Osteoblast (primary cell): ENCODE measurements at regions not wholly inside any gene's neighbourhood (a gene's known extent, or its start where the extent isn't known, plus 50 kb on each side); places are given as distances from the start of the nearest gene placed in this dataset.

Experiments used
- DNase-seq: peaks from one replicate; pipeline ENCODE4 v3.0.0; 2011; ENCODE audit warnings: low spot score, mixed read lengths; ENCODE audit not compliant: insufficient read length; ENCODE audit errors: missing footprints
- H2AFZ ChIP-seq: 2 replicates; pipeline ENCODE4 v1.6.0; 2011; ENCODE audit warnings: mild to moderate bottlenecking, low read length
- H3K27ac ChIP-seq: 2 replicates; pipeline ENCODE4 v1.5.1; 2011; ENCODE audit warnings: mild to moderate bottlenecking, low read depth, low read length, moderate library complexity
- H3K27me3 ChIP-seq: 2 replicates; pipeline ENCODE4 v1.6.0; 2012; ENCODE audit warnings: mild to moderate bottlenecking, control low read depth, inconsistent platforms, low read length, moderate library complexity; ENCODE audit not compliant: insufficient read depth
- H3K36me3 ChIP-seq: 2 replicates; pipeline ENCODE4 v1.5.1; 2011; ENCODE audit warnings: mild to moderate bottlenecking, low read length, control low read depth, moderate library complexity; ENCODE audit not compliant: insufficient read depth
- H3K4me1 ChIP-seq: 2 replicates; pipeline ENCODE4 v1.5.1; 2011; ENCODE audit warnings: mild to moderate bottlenecking, low read length, control low read depth, moderate library complexity; ENCODE audit not compliant: insufficient read depth
- H3K4me2 ChIP-seq: 2 replicates; pipeline ENCODE4 v1.6.0; 2011; ENCODE audit warnings: mild to moderate bottlenecking, low read length; ENCODE audit not compliant: insufficient read depth
- H3K4me3 ChIP-seq: fragments of 200-600 bp; sonication (generic); 3 replicates; pipeline ENCODE4 v1.5.1; 2012; ENCODE audit warnings: mild to moderate bottlenecking, low read length, inconsistent platforms; ENCODE audit not compliant: insufficient read depth
- H3K79me2 ChIP-seq: 2 replicates; pipeline ENCODE4 v1.6.0; 2012; ENCODE audit warnings: mild to moderate bottlenecking, low read length, control low read depth, inconsistent platforms; ENCODE audit not compliant: insufficient read depth
- H3K9me3 ChIP-seq: 2 replicates; pipeline ENCODE4 v1.5.1; 2011; ENCODE audit warnings: low read depth, low read length, control low read depth
- H4K20me1 ChIP-seq: 2 replicates; pipeline ENCODE4 v1.6.0; 2012; ENCODE audit warnings: mild to moderate bottlenecking, low read length, control low read depth; ENCODE audit not compliant: insufficient read depth
- CTCF ChIP-seq: IDR thresholded peaks from 2 replicates; pipeline ENCODE4 v1.5.1; 2011; ENCODE audit warnings: mild to moderate bottlenecking, low read depth, low read length, moderate library complexity; ENCODE audit errors: extremely low read depth

GRCh38 chr3:137081711-137082110 is 123.9 kb downstream of the IL20RB start:
- TF ChIP-seq CTCF = no peak
- Histone ChIP-seq H3K4me2 (no peak overlapping the region), H2AFZ (no peak overlapping the region), H3K79me2 (no peaks in the 10 kb centered on the region), H3K36me3 (no peaks in the 10 kb centered on the region), H4K20me1 (no peaks in the 10 kb centered on the region), H3K4me3 (no peak overlapping the region), H3K27me3 (no peaks in the 10 kb centered on the region), H3K4me1 (no peaks in the 10 kb centered on the region), H3K27ac (no peak overlapping the region), H3K9me3 (no peaks in the 10 kb centered on the region)
- no peak for DNase-seq

GRCh38 chr3:137082763-137083162 is 125.0 kb downstream of the IL20RB start:
- H2AFZ ChIP-seq = no peak overlapping the region
- H3K79me2 ChIP-seq = no peaks in the 10 kb centered on the region
- H3K9me3 ChIP-seq = no peaks in the 10 kb centered on the region
- no peak overlapping the region for H3K4me2 ChIP-seq
- no peaks in the 10 kb centered on the region for H4K20me1 ChIP-seq
- H3K36me3 ChIP-seq = no peaks in the 10 kb centered on the region
- no peaks in the 10 kb centered on the region for H3K4me1 ChIP-seq
- no peak overlapping the region for H3K4me3 ChIP-seq
- TF ChIP-seq CTCF = no peak
- no peaks in the 10 kb centered on the region for H3K27me3 ChIP-seq
- DNase-seq = no peak
- no peak overlapping the region for H3K27ac ChIP-seq

- Histone ChIP-seq H3K27ac (no peak overlapping the region), H3K9me3 (no peaks in the 10 kb centered on the region), H3K79me2 (no peaks in the 10 kb centered on the region), H3K4me2 (no peak overlapping the region), H3K4me1 (no peaks in the 10 kb centered on the region), H3K27me3 (no peaks in the 10 kb centered on the region), H4K20me1 (no peaks in the 10 kb centered on the region), H3K4me3 (no peak overlapping the region), H3K36me3 (no peaks in the 10 kb centered on the region), H2AFZ (no peak overlapping the region)
- no peak for DNase-seq
- no peak for TF ChIP-seq CTCF
Measured at GRCh38 chr3:137083332-137083731, 125.5 kb downstream of the IL20RB start.

- no peak overlapping the region for H3K27ac ChIP-seq
- H4K20me1 ChIP-seq = no peaks in the 10 kb centered on the region
- no peaks in the 10 kb centered on the region for H3K36me3 ChIP-seq
- H3K4me2 ChIP-seq = no peak overlapping the region
- H2AFZ ChIP-seq = no peak overlapping the region
- H3K9me3 ChIP-seq = no peaks in the 10 kb centered on the region
- DNase-seq = no peak
- H3K4me1 ChIP-seq = no peaks in the 10 kb centered on the region
- no peak for TF ChIP-seq CTCF
- no peak overlapping the region for H3K4me3 ChIP-seq
- no peaks in the 10 kb centered on the region for H3K79me2 ChIP-seq
- no peaks in the 10 kb centered on the region for H3K27me3 ChIP-seq
Measured at GRCh38 chr3:137084586-137084985, 126.8 kb downstream of the IL20RB start.
